ENCODE measurements at regions not wholly inside any gene's neighbourhood (a gene's known extent, or its start where the extent isn't known, plus 50 kb on each side); places are given as distances from the start of the nearest gene placed in this dataset.
A peak's percentile ranks its signal among the peaks of the same experiment; 100 is the strongest.

- H4K91ac ChIP-seq (replicated peaks; ENCODE audit: insufficient read length, low read length): peak overlapping the region; percentile 71
- DNase-seq (ENCODE audit: low read depth in 1 of 2, low spot score in 2 of 2) (no peak), FAIRE-seq (no peak)
- ChIA-PET CTCF (ENCODE audit: partially characterized antibody) (interaction anchor here (0.6 to 1.4 kb wide), 2 partner anchors 316 to 410 kb away, joined by 3 read pairs; no protein-coding TSS in a partner anchor), POLR2A (ENCODE audit: partially characterized antibody) (no interaction called here)
- H3K27me3 ChIP-seq (replicated peaks in 1 of 4; ENCODE audit: control insufficient read depth in 3 of 4, extremely low read depth in 1 of 4, insufficient read depth in 3 of 4, low read length in 3 of 4): no peaks in the 10 kb centered on the region; a peak in 1 of 7 replicates
- no peak overlapping the region for H3K4me2 ChIP-seq (ENCODE audit: insufficient read depth in 1 of 2, low read depth in 2 of 2, low read length in 2 of 2)
- no peaks in the 10 kb centered on the region for H3K36me3 ChIP-seq (ENCODE audit: control insufficient read depth in 2 of 4, insufficient read depth in 4 of 4, low read length in 3 of 4)
- H2BK20ac ChIP-seq (ENCODE audit: low read length): 0 out of 2 replicates have a peak overlapping the region, but pooled peaks have one; percentile 61
- no peak overlapping the region for H3K56ac ChIP-seq (replicated peaks; ENCODE audit: insufficient read length, low read depth, low read length)
- H2BK12ac ChIP-seq (ENCODE audit: low read depth, low read length): 0 out of 2 replicates have a peak overlapping the region, but pooled peaks have one; percentile 50
- H3K79me2 ChIP-seq (ENCODE audit: control insufficient read depth in 1 of 2, insufficient read depth in 2 of 2, low read length in 2 of 2): no peaks in the 10 kb centered on the region
- no peak overlapping the region for H3K18ac ChIP-seq (ENCODE audit: extremely low read depth, low read length)
- no peak overlapping the region for H3K27ac ChIP-seq (ENCODE audit: low read depth, low read length)
- H2AK5ac ChIP-seq (ENCODE audit: low read depth, low read length): 0 out of 2 replicates have a peak overlapping the region, but pooled peaks have one; percentile 53
- H3K9me3 ChIP-seq (ENCODE audit: insufficient read depth in 2 of 2, low read depth in 1 of 2, low read length in 1 of 2): peaks cover 0 to 7% of the 10 kb centered on the region in 2 experiments; a peak in 2 of 4 replicates
- peaks cover 12% of the 10 kb centered on the region; the same call in 1 of the 2 replicates for H3K23me2 ChIP-seq (ENCODE audit: low read depth, low read length)
- H3K9ac ChIP-seq (replicated peaks in 1 of 4; ENCODE audit: extremely low read depth in 1 of 4, low read depth in 3 of 4, low read length in 3 of 4): no peak overlapping the region
- H3K4ac ChIP-seq (replicated peaks; ENCODE audit: insufficient read length, low read depth, low read length): peak overlapping the region; percentile 62
- H2BK15ac ChIP-seq (ENCODE audit: low read length): peak overlapping the region; percentile 66; the same call in 1 of the 2 replicates
- H2AFZ ChIP-seq (ENCODE audit: low read length): no peak overlapping the region
- H2BK120ac ChIP-seq (replicated peaks; ENCODE audit: low read depth, low read length): peak overlapping the region; percentile 38
- H4K20me1 ChIP-seq (replicated peaks in 1 of 2; ENCODE audit: control insufficient read depth in 1 of 2, insufficient read depth in 2 of 2, low read length in 2 of 2): peaks cover 0 to 8% of the 10 kb centered on the region in 2 experiments
- H3K14ac ChIP-seq (ENCODE audit: insufficient read length): no peak overlapping the region
- H2BK5ac ChIP-seq (ENCODE audit: low read depth, low read length): 0 out of 2 replicates have a peak overlapping the region, but pooled peaks have one; percentile 44
- peaks cover 0 to 2% (median 0%) of the 10 kb centered on the region in 4 experiments; a peak in 1 of 7 replicates for H3K4me1 ChIP-seq (replicated peaks in 1 of 4; ENCODE audit: control insufficient read depth in 3 of 4, insufficient read depth in 4 of 4, low read length in 3 of 4)
- H3K4me3 ChIP-seq (ENCODE audit: extremely low read depth in 1 of 4, insufficient read depth in 2 of 4, low read depth in 3 of 4, low read length in 4 of 4): no peak overlapping the region
- H4K8ac ChIP-seq (ENCODE audit: extremely low read depth, insufficient read depth, low read length): no peak overlapping the region
- H3K23ac ChIP-seq (ENCODE audit: insufficient read length): no peak overlapping the region
- no peak overlapping the region for H4K5ac ChIP-seq (ENCODE audit: insufficient read length, low read depth, low read length)
- no peaks in the 10 kb centered on the region for H3K79me1 ChIP-seq (ENCODE audit: low read depth, low read length)
- WGBS, 2 experiments (ENCODE audit: extremely low coverage in 1 of 2, insufficient coverage in 1 of 2, insufficient read length in 1 of 2, insufficient replicate concordance in 2 of 2, low coverage in 1 of 2, low lambda C conversion rate in 2 of 2, missing lambda C conversion rate in 1 of 2): 91% methylated on average over 5 of the region's 5 CpGs; no CpG with 5 or more reads in 1 of the 2 experiments
- no peak for TF ChIP-seq SUZ12 (IDR thresholded peaks at IDR 0.05; ENCODE audit: low read length)
- TF ChIP-seq KDM4A (IDR thresholded peaks at IDR 0.05; ENCODE audit: low read depth, low read length, severe bottlenecking): no peak
- no peak for TF ChIP-seq CTCF (IDR thresholded peaks at IDR 0.05; ENCODE audit: control extremely low read depth in 1 of 3, insufficient read depth in 1 of 3, low read depth in 1 of 3, low read length in 3 of 3)
- TF ChIP-seq SP2 (IDR thresholded peaks at IDR 0.05; ENCODE audit: low read length): no peak
- no peak for TF ChIP-seq SIN3A (conservative IDR thresholded peaks at IDR 0.05 in 1 of 2, IDR thresholded peaks at IDR 0.05 in 1 of 2; ENCODE audit: low read depth in 1 of 2, low read length in 2 of 2)
- no peak for TF ChIP-seq PHF8 (conservative IDR thresholded peaks at IDR 0.05; ENCODE audit: low read depth, low read length)
- TF ChIP-seq RBBP5 (IDR thresholded peaks at IDR 0.05; ENCODE audit: borderline replicate concordance, low read depth, low read length): no peak
- no peak for TF ChIP-seq KDM5A (IDR thresholded peaks at IDR 0.05; ENCODE audit: low read length)
- no peak for TF ChIP-seq CBX5 (IDR thresholded peaks at IDR 0.05; ENCODE audit: low read depth, low read length)
- no peak for TF ChIP-seq TBP (IDR thresholded peaks at IDR 0.05; ENCODE audit: low read depth, low read length)
- TF ChIP-seq RXRA (IDR thresholded peaks at IDR 0.05; ENCODE audit: insufficient read depth, low read depth, low read length): no peak
These were observed 167.8 kb upstream of the SFSWAP start for GRCh38 chr12:131543040-131543439.

All from H1 (cell line).